ENCODE measurements at regions not wholly inside any gene's neighbourhood (a gene's known extent, or its start where the extent isn't known, plus 50 kb on each side); places are given as distances from the start of the nearest gene placed in this dataset.
"Not testable (repeated sequence)": the region's sequence is repeated elsewhere in the genome, so short reads cannot be mapped to it uniquely, and the experiment has no call there.

DNA sequence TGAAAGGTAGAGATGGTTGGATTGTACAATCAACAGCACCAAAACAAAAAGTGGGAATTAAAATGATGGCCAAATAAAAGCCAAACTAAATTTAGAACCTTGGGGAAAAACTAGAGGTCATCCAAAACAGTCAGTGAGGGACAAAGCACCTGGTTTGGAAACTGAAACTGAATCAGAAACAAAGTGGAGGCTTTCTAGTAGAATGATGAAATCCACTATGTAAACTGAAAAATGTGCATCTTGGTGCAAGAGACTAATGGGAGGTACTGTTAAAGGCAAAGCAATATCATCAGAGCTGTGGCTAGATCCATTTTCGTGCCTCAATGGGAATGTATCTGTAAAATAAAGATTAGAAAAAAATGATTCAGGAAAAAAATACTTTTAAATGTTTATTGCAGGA lies 380.0 kb upstream of the GJE1 start:
- H3K27me3 Mint-ChIP-seq (ENCODE audit: insufficient read depth) = no peaks in the 10 kb centered on the region
- H3K4me3 Mint-ChIP-seq = no peak overlapping the region
- H3K36me3 Mint-ChIP-seq (ENCODE audit: low read depth) = no peaks in the 10 kb centered on the region
- no peak overlapping the region for H3K9ac ChIP-seq (ENCODE audit: extremely low read depth, low read length, poor library complexity, severe bottlenecking)
- H3K27me3 ChIP-seq (ENCODE audit: control insufficient read depth, insufficient read depth, low read length, poor library complexity, severe bottlenecking) = no peaks in the 10 kb centered on the region
- no peaks in the 10 kb centered on the region for H3K36me3 ChIP-seq (ENCODE audit: control insufficient read depth, insufficient read depth, low read length)
- WGBS, 2 experiments (ENCODE audit: insufficient coverage in 1 of 2, insufficient read length in 1 of 2) = 91% methylated on average over 1 of the region's 1 CpG; no CpG with 5 or more reads in 1 of the 2 experiments
- no peak overlapping the region for H3K27ac ChIP-seq (ENCODE audit: low read depth, low read length)
- TF ChIP-seq, protein P1, sequence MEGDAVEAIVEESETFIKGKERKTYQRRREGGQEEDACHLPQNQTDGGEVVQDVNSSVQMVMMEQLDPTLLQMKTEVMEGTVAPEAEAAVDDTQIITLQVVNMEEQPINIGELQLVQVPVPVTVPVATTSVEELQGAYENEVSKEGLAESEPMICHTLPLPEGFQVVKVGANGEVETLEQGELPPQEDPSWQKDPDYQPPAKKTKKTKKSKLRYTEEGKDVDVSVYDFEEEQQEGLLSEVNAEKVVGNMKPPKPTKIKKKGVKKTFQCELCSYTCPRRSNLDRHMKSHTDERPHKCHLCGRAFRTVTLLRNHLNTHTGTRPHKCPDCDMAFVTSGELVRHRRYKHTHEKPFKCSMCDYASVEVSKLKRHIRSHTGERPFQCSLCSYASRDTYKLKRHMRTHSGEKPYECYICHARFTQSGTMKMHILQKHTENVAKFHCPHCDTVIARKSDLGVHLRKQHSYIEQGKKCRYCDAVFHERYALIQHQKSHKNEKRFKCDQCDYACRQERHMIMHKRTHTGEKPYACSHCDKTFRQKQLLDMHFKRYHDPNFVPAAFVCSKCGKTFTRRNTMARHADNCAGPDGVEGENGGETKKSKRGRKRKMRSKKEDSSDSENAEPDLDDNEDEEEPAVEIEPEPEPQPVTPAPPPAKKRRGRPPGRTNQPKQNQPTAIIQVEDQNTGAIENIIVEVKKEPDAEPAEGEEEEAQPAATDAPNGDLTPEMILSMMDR (conservative IDR thresholded peaks at IDR 0.05) = no peak
- no peaks in the 10 kb centered on the region for H3K4me1 ChIP-seq (ENCODE audit: control insufficient read depth, insufficient read depth, low read length)
- H3K4me3 ChIP-seq (ENCODE audit: low read length) = no peak overlapping the region
- no peaks in the 10 kb centered on the region for H3K9me3 ChIP-seq (ENCODE audit: control insufficient read depth, low read length)
- no peak overlapping the region for H3K27ac Mint-ChIP-seq
- H3K9me3 Mint-ChIP-seq = peaks cover 2% of the 10 kb centered on the region
- H3K4me1 Mint-ChIP-seq = no peaks in the 10 kb centered on the region
- no peak for DNase-seq

DNA sequence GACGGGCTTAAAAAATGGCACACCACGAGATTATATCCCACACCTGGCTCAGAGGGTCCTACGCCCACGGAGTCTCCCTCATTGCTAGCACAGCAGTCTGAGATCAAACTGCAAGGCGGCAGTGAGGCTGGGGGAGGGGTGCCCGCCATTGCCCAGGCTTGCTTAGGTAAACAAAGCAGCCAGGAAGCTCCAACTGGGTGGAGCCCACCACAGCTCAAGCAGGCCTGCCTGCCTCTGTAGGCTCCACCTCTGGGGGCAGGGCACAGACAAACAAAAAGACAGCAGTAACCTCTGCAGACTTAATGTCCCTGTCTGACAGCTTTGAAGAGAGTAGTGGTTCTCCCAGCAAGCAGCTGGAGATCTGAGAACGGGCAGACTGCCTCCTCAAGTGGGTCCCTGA lies 386.4 kb upstream of the GJE1 start:
- not testable (repeated sequence) for H3K4me1 Mint-ChIP-seq; H3K4me3 Mint-ChIP-seq; H3K4me1 ChIP-seq (ENCODE audit: control insufficient read depth, insufficient read depth, low read length); DNase-seq; H3K36me3 Mint-ChIP-seq (ENCODE audit: low read depth); H3K27me3 ChIP-seq (ENCODE audit: control insufficient read depth, insufficient read depth, low read length, poor library complexity, severe bottlenecking); H3K27ac ChIP-seq (ENCODE audit: low read depth, low read length); H3K27ac Mint-ChIP-seq; H3K9me3 ChIP-seq (ENCODE audit: control insufficient read depth, low read length); H3K4me3 ChIP-seq (ENCODE audit: low read length); H3K27me3 Mint-ChIP-seq (ENCODE audit: insufficient read depth); H3K9ac ChIP-seq (ENCODE audit: extremely low read depth, low read length, poor library complexity, severe bottlenecking); H3K36me3 ChIP-seq (ENCODE audit: control insufficient read depth, insufficient read depth, low read length)
- 87 to 90% methylated on average over 4 to 7 of the region's 7 CpGs for WGBS, 2 experiments (ENCODE audit: insufficient coverage in 1 of 2, insufficient read length in 1 of 2)
- peaks cover 19% of the 10 kb centered on the region for H3K9me3 Mint-ChIP-seq

DNA sequence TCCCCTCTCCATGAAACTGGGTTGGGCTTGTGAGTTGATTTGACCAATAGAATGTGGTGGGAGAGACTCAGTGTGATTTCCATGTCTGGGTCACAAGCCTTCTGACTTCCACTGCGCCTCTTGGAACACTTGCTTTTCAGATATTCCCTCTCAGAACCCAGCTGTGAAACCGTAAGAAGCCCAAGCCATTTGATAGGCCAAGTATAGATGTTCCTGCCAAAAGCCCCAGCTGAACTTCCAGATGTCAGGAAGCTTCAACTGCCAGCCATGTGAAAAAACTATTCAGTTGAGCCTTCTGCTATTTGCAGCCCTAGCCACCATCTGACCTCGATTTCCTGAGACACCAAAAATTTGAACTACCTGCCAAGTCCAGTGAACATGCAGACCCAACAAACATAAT lies 387.8 kb upstream of the GJE1 start:
- H3K4me3 Mint-ChIP-seq = no peak overlapping the region
- H3K4me1 Mint-ChIP-seq = no peaks in the 10 kb centered on the region
- Histone ChIP-seq H3K4me1 (ENCODE audit: control insufficient read depth, insufficient read depth, low read length) (no peaks in the 10 kb centered on the region), H3K27ac (ENCODE audit: low read depth, low read length) (no peak overlapping the region), H3K27me3 (ENCODE audit: control insufficient read depth, insufficient read depth, low read length, poor library complexity, severe bottlenecking) (no peaks in the 10 kb centered on the region), H3K4me3 (ENCODE audit: low read length) (no peak overlapping the region), H3K9ac (ENCODE audit: extremely low read depth, low read length, poor library complexity, severe bottlenecking) (no peak overlapping the region), H3K9me3 (ENCODE audit: control insufficient read depth, low read length) (peaks cover 8% of the 10 kb centered on the region), H3K36me3 (ENCODE audit: control insufficient read depth, insufficient read depth, low read length) (no peaks in the 10 kb centered on the region)
- H3K9me3 Mint-ChIP-seq = peaks cover 19% of the 10 kb centered on the region
- TF ChIP-seq, protein P1 (conservative IDR thresholded peaks at IDR 0.05) = no peak
- no peak overlapping the region for H3K27ac Mint-ChIP-seq
- WGBS, 2 experiments (ENCODE audit: insufficient coverage in 1 of 2, insufficient read length in 1 of 2) = 94 to 100% methylated on average over 3 of the region's 3 CpGs
- H3K36me3 Mint-ChIP-seq (ENCODE audit: low read depth) = peaks cover 2% of the 10 kb centered on the region
- no peaks in the 10 kb centered on the region for H3K27me3 Mint-ChIP-seq (ENCODE audit: insufficient read depth)
- DNase-seq = no peak

DNA sequence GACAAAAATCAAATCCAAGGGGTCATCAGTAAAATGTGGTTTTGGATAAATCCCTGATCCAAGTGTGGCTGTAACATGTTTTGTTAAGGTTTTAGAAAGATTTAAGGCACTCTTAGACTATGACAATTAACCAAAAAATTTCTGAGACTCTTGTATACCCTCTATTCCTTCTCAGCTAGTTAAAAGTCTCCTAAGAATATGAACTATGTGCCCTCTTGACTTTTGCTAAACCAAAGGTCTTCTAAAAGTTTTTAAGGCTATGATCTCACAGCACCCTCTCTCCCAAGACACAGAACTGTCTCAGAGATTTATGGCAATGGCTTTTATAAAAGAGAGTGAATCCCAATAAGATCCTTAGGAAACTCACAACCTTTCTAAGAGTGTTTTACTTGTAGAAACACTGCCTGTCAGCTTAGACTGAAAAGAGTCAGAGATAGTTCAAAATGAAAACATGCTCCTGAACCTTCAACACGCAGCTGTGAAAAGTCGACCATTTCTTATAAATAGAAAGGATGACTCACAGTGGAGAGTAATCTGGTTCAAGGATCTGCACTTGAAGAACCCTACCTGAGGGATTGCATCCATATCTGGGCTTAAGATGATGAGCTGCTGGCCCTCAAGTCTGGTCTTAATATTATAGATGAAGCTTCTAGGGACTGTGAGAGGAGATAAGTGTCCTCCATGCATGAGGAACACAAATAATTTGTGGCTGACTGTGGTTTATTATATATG lies 388.4 kb upstream of the GJE1 start:
- Mint-ChIP-seq H3K9me3 (peaks cover 19% of the 10 kb centered on the region), H3K27ac (no peak overlapping the region), H3K36me3 (ENCODE audit: low read depth) (peaks cover 2% of the 10 kb centered on the region), H3K4me3 (no peak overlapping the region), H3K27me3 (ENCODE audit: insufficient read depth) (no peaks in the 10 kb centered on the region), H3K4me1 (no peaks in the 10 kb centered on the region)
- Histone ChIP-seq H3K4me3 (ENCODE audit: low read length) (no peak overlapping the region), H3K9ac (ENCODE audit: extremely low read depth, low read length, poor library complexity, severe bottlenecking) (no peak overlapping the region), H3K27ac (ENCODE audit: low read depth, low read length) (no peak overlapping the region), H3K9me3 (ENCODE audit: control insufficient read depth, low read length) (peaks cover 8% of the 10 kb centered on the region), H3K36me3 (ENCODE audit: control insufficient read depth, insufficient read depth, low read length) (no peaks in the 10 kb centered on the region), H3K4me1 (ENCODE audit: control insufficient read depth, insufficient read depth, low read length) (no peaks in the 10 kb centered on the region), H3K27me3 (ENCODE audit: control insufficient read depth, insufficient read depth, low read length, poor library complexity, severe bottlenecking) (no peaks in the 10 kb centered on the region)
- no peak for DNase-seq
- WGBS, 2 experiments (ENCODE audit: insufficient coverage in 1 of 2, insufficient read length in 1 of 2) = 94% methylated on average over 2 of the region's 2 CpGs
- TF ChIP-seq, protein P1 (conservative IDR thresholded peaks at IDR 0.05) = no peak

All from endodermal cell (in vitro differentiated cells).